OCI-M1 (cell line): ENCODE measurements at regions not wholly inside any gene's neighbourhood (a gene's known extent, or its start where the extent isn't known, plus 50 kb on each side); places are given as distances from the start of the nearest gene placed in this dataset.
A peak's percentile ranks its signal among the peaks of the same experiment; 100 is the strongest.
"Not testable (repeated sequence)": the region's sequence is repeated elsewhere in the genome, so short reads cannot be mapped to it uniquely, and the experiment has no call there.

Experiments used
- DNase-seq: peaks from one replicate; lab custom pipeline; 2025; lab: John Stamatoyannopoulos, UW

DNA sequence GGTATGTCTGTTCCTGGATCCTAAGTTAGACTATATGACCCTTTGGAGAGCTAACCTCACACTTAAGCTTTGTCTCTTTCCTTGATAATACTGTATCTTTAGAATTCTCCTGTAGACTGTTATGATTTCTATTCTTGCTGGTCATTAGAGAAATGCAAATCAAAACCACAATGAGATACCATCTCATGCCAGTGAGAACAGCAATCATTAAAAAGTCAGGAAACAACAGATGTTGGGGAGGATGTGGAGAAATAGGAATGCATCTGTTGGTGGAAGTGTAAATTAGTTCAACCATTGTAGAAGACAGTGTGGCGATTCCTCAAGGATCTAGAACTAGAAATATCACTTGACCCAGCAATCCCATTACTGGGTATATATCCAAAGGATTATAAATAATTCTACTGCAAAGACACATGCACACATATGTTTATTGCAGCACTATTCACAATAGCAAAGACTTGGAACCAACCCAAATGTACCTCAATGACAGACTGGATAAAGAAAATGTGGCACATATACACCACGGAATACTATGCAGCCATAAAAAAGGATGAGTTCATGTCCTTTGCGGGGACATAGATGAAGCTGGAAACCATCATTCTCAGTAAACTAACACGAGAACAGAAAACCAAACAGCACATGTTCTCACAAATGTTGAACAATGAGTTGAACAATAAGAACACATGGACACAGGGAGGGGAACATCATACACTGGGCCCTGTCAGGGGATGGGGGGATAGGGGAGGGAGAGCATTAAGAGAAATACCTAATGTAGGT lies 867.8 kb upstream of the ADGRB3 start:
- DNase-seq = not testable (repeated sequence)

- no peak for DNase-seq
These were observed 869.0 kb upstream of the ADGRB3 start for GRCh38 chr6:67766057-67766456.

DNA sequence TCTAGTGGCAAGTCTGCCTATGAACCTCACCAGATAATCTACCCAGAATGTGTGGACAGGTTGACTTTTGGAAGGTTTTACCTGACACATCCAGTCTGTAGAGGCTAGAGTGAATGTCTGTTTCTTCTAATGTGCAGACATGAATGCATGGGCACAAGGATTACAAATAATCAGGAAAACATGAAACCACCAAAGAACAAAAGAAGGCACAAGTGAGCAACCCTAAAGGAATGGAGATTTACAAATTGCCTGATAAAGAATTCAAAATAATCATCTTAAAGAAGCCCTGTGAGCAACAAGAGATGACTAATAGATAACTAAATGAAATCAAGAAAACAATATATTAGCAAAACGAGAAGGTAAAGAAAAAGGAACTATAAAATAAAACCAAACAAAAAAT lies 876.1 kb upstream of the ADGRB3 start:
- DNase-seq = no peak

- no peak for DNase-seq
These were observed 877.5 kb upstream of the ADGRB3 start for GRCh38 chr6:67757465-67758033.

DNA sequence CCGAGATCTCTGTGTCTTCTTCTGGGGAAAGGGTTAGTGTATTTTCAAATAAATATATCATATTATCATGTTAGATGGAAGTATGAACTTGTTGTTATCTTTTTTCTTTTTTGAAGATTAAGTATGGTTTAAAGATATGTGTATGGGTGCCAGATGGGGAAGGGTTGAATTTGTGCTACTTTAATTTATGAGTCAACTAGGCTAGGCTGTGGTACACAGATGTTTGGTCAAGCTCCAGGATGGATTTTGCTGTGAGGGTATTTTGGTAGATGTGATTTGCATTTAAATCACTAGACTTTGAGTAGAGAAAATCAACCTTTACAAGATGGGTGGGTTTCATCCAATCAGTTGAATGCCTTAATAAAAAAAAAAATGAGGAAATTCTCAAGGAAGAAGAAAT lies 886.6 kb upstream of the ADGRB3 start:
- no peak for DNase-seq

DNA sequence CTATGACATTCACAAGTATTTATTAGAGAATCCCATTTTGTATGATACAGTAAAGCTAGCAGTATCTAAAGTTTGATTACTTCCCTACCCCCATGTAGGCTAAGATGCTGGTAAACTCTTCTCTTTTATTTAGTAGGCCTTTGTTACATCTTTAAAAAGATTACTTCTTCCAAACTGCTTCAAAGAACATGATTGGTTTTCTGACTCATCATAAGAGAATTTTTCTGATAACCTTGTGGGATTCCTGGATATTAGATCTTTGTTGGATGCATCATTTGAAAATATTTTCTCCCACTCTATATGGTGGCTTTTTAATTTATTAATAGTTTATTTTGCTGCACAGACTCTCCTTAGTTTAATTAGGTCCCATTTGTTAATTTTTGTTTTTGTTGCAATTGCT lies 898.3 kb upstream of the ADGRB3 start:
- DNase-seq = no peak

- DNase-seq = no peak
These were observed 898.9 kb upstream of the ADGRB3 start for GRCh38 chr6:67736161-67736560.

DNA sequence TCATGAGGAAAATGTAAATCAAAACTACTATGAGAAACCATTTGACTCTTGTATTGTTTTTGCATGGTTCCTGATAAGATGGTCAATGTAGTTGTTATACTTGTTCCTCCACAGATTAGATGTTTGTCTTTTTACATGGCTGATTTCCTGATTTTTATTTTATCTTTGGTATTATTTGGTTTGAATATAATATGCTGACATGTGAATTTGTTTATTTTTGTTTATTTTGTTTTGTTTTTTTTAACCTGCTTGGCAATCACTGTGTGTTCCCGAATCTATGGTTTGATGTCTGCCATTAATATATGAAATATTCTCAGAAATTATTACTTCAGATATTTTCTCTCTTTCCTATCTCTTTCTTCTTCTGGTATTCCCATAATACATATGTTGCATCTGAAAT lies 899.5 kb upstream of the ADGRB3 start:
- DNase-seq = no peak

GRCh38 chr6:67722861-67723261 lies 912.2 kb upstream of the ADGRB3 start:
- no peak for DNase-seq

DNA sequence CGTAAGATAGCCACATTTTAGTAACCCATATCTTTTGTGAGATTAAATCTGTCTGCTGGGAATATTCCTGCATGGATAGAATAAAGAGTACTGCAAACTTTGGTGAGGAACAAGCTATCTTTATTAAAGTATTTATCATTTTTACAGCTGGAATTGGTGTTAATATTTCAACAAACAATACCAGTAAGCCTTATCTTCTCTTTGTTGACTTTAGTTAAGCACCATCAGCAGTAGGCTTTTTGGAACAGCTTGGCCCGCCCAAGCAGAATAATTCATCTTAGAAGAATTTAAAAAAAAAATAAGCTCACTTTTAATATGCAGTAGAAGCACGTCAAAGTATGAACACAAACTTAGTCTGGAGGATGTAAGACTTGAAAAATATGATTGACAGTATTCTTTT lies 917.8 kb upstream of the ADGRB3 start:
- no peak for DNase-seq

- no peak for DNase-seq
These were observed 928.7 kb upstream of the ADGRB3 start for GRCh38 chr6:67706388-67706787.

- no peak for DNase-seq
These were observed 936.5 kb upstream of the ADGRB3 start for GRCh38 chr6:67698534-67698933.

- DNase-seq = no peak
These were observed 941.0 kb upstream of the ADGRB3 start for GRCh38 chr6:67694127-67694526.

- DNase-seq = no peak
These were observed 945.8 kb upstream of the ADGRB3 start for GRCh38 chr6:67689329-67689728.

- no peak for DNase-seq
These were observed 947.7 kb upstream of the ADGRB3 start for GRCh38 chr6:67687396-67687795.

DNA sequence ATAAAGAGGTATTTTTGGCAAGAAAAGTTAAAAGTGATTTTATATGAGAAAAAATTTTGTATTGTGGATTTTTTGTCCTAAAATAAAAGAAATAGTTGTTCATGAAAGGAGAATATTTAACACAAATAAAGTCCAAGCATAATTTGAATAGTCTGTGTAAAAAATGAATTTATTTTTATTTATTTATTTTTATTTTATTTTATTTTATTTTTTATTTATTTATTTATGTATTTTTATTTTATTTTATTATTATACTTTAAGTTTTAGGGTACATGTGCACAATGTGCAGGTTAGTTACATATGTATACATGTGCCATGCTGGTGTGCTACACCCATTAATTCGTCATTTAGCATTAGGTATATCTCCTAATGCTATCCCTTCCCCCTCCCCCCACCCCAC lies 948.9 kb upstream of the ADGRB3 start:
- not testable (repeated sequence) for DNase-seq

DNA sequence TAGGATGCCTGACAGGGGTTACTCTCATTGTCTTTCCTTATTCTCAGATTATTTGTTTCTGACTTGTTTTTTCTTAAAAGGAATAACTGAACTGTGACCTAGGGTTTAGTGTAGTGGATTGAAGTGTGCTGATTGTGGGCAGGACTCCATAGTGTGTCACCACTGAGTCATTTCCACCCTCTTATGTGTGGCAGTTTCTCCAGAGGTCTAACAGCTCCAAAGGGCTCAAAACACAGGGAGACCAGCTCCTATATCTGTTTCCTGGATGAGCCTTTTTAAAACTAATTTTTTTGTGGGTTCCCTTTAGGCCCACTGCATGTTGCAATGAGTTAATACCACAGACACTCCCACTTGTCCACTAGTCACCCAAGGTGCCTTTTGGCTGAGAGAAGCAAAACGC lies 951.1 kb upstream of the ADGRB3 start:
- peak; percentile 66 for DNase-seq

DNA sequence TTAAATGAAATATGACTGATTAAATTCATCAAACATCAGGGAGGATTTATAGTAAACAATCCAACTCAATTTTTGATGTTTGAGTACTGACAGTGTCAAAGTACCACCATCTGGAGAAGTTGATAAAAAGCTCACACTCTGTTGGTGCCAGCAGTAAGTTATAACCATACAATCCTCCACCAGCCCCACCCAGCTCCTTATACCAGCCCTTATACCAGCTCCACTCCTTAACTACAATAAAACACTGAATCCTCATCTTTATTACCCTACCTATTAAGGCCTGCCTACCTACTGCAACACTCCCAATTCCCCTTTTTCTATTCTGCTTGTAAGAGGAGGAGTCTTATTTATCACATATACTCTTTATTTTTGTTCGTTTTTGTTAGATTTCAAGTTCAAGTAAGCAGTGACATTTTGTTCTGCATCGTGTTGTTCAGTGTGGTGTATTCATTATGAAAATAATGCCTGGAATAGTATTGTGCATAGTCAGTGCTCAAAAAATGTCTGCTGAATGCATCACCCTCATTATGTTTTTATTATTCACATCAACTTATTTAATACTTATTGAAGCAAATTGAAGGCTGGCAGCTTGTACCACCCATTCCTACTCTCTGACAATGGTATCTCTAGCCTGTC lies 954.7 kb upstream of the ADGRB3 start:
- no peak for DNase-seq

- DNase-seq = no peak
These were observed 955.4 kb upstream of the ADGRB3 start for GRCh38 chr6:67679566-67680296.

- DNase-seq = no peak
These were observed 958.2 kb upstream of the ADGRB3 start for GRCh38 chr6:67676892-67677291.

- DNase-seq = no peak
These were observed 967.3 kb upstream of the ADGRB3 start for GRCh38 chr6:67667637-67668422.
